A549 (cell line): ENCODE measurements at regions not wholly inside any gene's neighbourhood (a gene's known extent, or its start where the extent isn't known, plus 50 kb on each side); places are given as distances from the start of the nearest gene placed in this dataset.

Experiments used
- ATAC-seq, 2 experiments: fragments of 200-7000 bp in 1 of 2; fragments of >200 bp in 1 of 2; cut with Nextera tagmentation in 1 of 2; cut with Tn5 transposase in 1 of 2; 3 replicates each; pipeline versions ENCODE4 v1.8.0 to v1.9.1; 2018 to 2020; ENCODE audit warnings: mild to moderate bottlenecking in 1 of 2, moderate library complexity in 1 of 2
- CTCF ChIA-PET: fragments of 300-600 bp; sonication (Branson Sonifier 250); formaldehyde crosslinking; extraction: SDS; loops from one replicate; lab custom pipeline; 2021; ENCODE audit warnings: antibody characterized with exemption, inconsistent platforms; lab: Yijun Ruan, JAX
- POLR2A ChIA-PET: fragments of 350-600 bp; formaldehyde crosslinking; extraction: SDS; loops from one replicate; lab custom pipeline; 2021; ENCODE audit warnings: antibody characterized with exemption, inconsistent platforms; lab: Yijun Ruan, JAX
- DNase-seq, 2 experiments: peaks; one replicate each; pipeline versions ENCODE4 v3.0.0 to v3.0.0-alpha.2; 2011 to 2016; ENCODE audit warnings: low read depth in 1 of 2, low spot score in 1 of 2
- FAIRE-seq: peaks from 2 replicates; lab custom pipeline; 2011; peaks lifted over from hg19 to GRCh38; lab: Jason Lieb, UNC
- H3K27ac ChIP-seq, 2 experiments: fragments of >200 bp; sonication (Bioruptor Twin); formaldehyde crosslinking; 3 replicates each; pipeline ENCODE4 v1.5.1; 2016 to 2017
- H3K4me1 ChIP-seq: fragments of >200 bp; sonication (Bioruptor Twin); formaldehyde crosslinking; 3 replicates; pipeline ENCODE4 v1.6.1; 2016
- H3K4me2 ChIP-seq: fragments of >200 bp; sonication (Bioruptor Twin); formaldehyde crosslinking; 3 replicates; pipeline ENCODE4 v1.6.1; 2016
- H3K4me3 ChIP-seq: fragments of >200 bp; sonication (Bioruptor Twin); formaldehyde crosslinking; 3 replicates; pipeline ENCODE4 v1.5.1; 2016
- H3K9me3 ChIP-seq: fragments of >200 bp; sonication (Bioruptor Twin); formaldehyde crosslinking; 3 replicates; pipeline ENCODE4 v1.6.1; 2016
- BCL3 ChIP-seq: fragments of >200 bp; sonication (Bioruptor Twin); formaldehyde crosslinking; IDR thresholded peaks from 3 replicates; pipeline ENCODE4 v1.6.1; 2016
- E2F6 ChIP-seq: IDR thresholded peaks from 2 replicates; pipeline ENCODE4 v1.6.1; 2012; ENCODE audit warnings: low read depth, borderline replicate concordance
- EHMT2 ChIP-seq: fragments of 200-600 bp; sonication (generic); IDR thresholded peaks from 2 replicates; pipeline ENCODE4 v1.6.1; 2016; ENCODE audit warnings: antibody characterized with exemption, low read depth, mild to moderate bottlenecking, moderate library complexity
- EP300 ChIP-seq, 2 experiments: fragments of >200 bp; sonication (Bioruptor Twin); formaldehyde crosslinking; IDR thresholded peaks; 2 replicates in 1 of 2; 3 replicates in 1 of 2; pipeline ENCODE4 v1.6.1; 2016 to 2017
- ESRRA ChIP-seq: fragments of 150-350 bp; IDR thresholded peaks from 2 replicates; pipeline ENCODE4 v1.6.1; 2014; ENCODE audit warnings: mild to moderate bottlenecking, low read length, borderline replicate concordance
- FOXS1 ChIP-seq: fragments of 250-450 bp; sonication (Bioruptor Pico); IDR thresholded peaks from 2 replicates; pipeline ENCODE4 v1.5.0; 2020; ENCODE audit warnings: mild to moderate bottlenecking, moderate library complexity
- HES2 ChIP-seq: fragments of >200 bp; sonication (Bioruptor Twin); formaldehyde crosslinking; IDR thresholded peaks from 2 replicates; pipeline ENCODE4 v1.6.1; 2016
- HMGXB4 ChIP-seq: fragments of 250-450 bp; sonication (Bioruptor Pico); IDR thresholded peaks from 2 replicates; pipeline ENCODE4 v1.5.0; 2021; ENCODE audit warnings: mild to moderate bottlenecking, moderate library complexity, borderline replicate concordance
- HOXA7 ChIP-seq: fragments of 250-450 bp; sonication (Bioruptor Pico); IDR thresholded peaks from 2 replicates; pipeline ENCODE4 v1.5.0; 2020; ENCODE audit warnings: mild to moderate bottlenecking, moderate library complexity
- HOXB13 ChIP-seq: fragments of 250-450 bp; sonication (Bioruptor Pico); IDR thresholded peaks from 2 replicates; pipeline ENCODE4 v1.5.0; 2020; ENCODE audit warnings: low read depth, mild to moderate bottlenecking, moderate library complexity
- JUN ChIP-seq, 2 experiments: fragments of >200 bp; sonication (Bioruptor Twin); formaldehyde crosslinking; IDR thresholded peaks; 2 replicates in 1 of 2; 3 replicates in 1 of 2; pipeline ENCODE4 v1.6.1; 2016 to 2017
- KDM1A ChIP-seq: fragments of 200-600 bp; sonication (generic); IDR thresholded peaks from 2 replicates; pipeline ENCODE4 v1.6.1; 2016; ENCODE audit warnings: low read depth, mild to moderate bottlenecking
- KDM5A ChIP-seq: fragments of 200-600 bp; sonication (generic); IDR thresholded peaks from 2 replicates; pipeline ENCODE4 v1.6.1; 2016; ENCODE audit warnings: antibody characterized with exemption, mild to moderate bottlenecking
- MAX ChIP-seq: IDR thresholded peaks from 2 replicates; pipeline ENCODE4 v1.6.1; 2012
- MYC ChIP-seq: IDR thresholded peaks from 2 replicates; pipeline ENCODE4 v1.6.1; 2012; ENCODE audit warnings: mild to moderate bottlenecking, inconsistent platforms, low read length, improper control_type of control experiment, borderline replicate concordance
- NFE2L2 ChIP-seq: fragments of 150-350 bp; conservative IDR thresholded peaks from 2 replicates; pipeline ENCODE4 v1.6.1; 2014; ENCODE audit warnings: low read length
- NR3C1 ChIP-seq: fragments of >200 bp; sonication (Bioruptor Twin); formaldehyde crosslinking; IDR thresholded peaks from 3 replicates; pipeline ENCODE4 v1.6.1; 2017
- PBX3 ChIP-seq: IDR thresholded peaks from 2 replicates; pipeline ENCODE4 v1.6.1; 2012
- POLR2A ChIP-seq: IDR thresholded peaks from 2 replicates; pipeline ENCODE4 v1.6.1; 2012; ENCODE audit warnings: mild to moderate bottlenecking, low read length
- POLR2AphosphoS2 ChIP-seq: conservative IDR thresholded peaks from 2 replicates; pipeline ENCODE4 v1.6.1; 2012; ENCODE audit warnings: low read length, improper control_type of control experiment, inconsistent platforms
- RAD21 ChIP-seq, 2 experiments: fragments of >200 bp in 1 of 2; sonication (Bioruptor Twin) in 1 of 2; formaldehyde crosslinking in 1 of 2; IDR thresholded peaks in 1 of 2; conservative IDR thresholded peaks in 1 of 2; 2 replicates in 1 of 2; 3 replicates in 1 of 2; pipeline ENCODE4 v1.6.1; 2012 to 2018; ENCODE audit warnings: inconsistent platforms in 1 of 2
- RFX5 ChIP-seq: fragments of 450-650 bp; IDR thresholded peaks from 2 replicates; pipeline ENCODE4 v1.7.1; 2014; ENCODE audit warnings: antibody characterized with exemption, mild to moderate bottlenecking, moderate library complexity
- TFCP2L1 ChIP-seq: fragments of 250-450 bp; sonication (Bioruptor Pico); IDR thresholded peaks from 2 replicates; pipeline ENCODE4 v1.5.0; 2021; ENCODE audit warnings: mild to moderate bottlenecking
- USF2 ChIP-seq: fragments of 450-650 bp; IDR thresholded peaks from 2 replicates; pipeline ENCODE4 v1.6.1; 2014; ENCODE audit warnings: antibody characterized with exemption
- ZFP36 ChIP-seq: fragments of 450-650 bp; IDR thresholded peaks from 2 replicates; pipeline ENCODE4 v1.6.1; 2014; ENCODE audit warnings: borderline replicate concordance; ENCODE audit not compliant: partially characterized antibody
- ZSCAN20 ChIP-seq: fragments of 250-450 bp; sonication (Bioruptor Pico); IDR thresholded peaks from 2 replicates; pipeline ENCODE4 v1.8.0; 2022; ENCODE audit warnings: mild to moderate bottlenecking, moderate library complexity
- WGBS: methylation state at CpG from one replicate; pipeline ENCODE4 v1.1.6; 2017; ENCODE audit errors: missing lambda C conversion rate; 5-methylcytosine and 5-hydroxymethylcytosine counted together

- Histone ChIP-seq H3K9me3 (no peaks in the 10 kb centered on the region), H3K4me1 (no peaks in the 10 kb centered on the region), H3K4me2 (no peak overlapping the region), H3K27ac (no peak overlapping the region), H3K4me3 (no peak overlapping the region)
- ChIA-PET CTCF (interaction anchor here (0.8 to 1.8 kb wide), 3 partner anchors 8 to 47 kb away, joined by 3 to 8 read pairs (median 3); no protein-coding TSS in a partner anchor), POLR2A (no interaction called here)
- FAIRE-seq (no peak), ATAC-seq (no peak), DNase-seq (no peak)
- TF ChIP-seq MAX, result no peak
- TF ChIP-seq E2F6, result no peak
- no peak for TF ChIP-seq ZSCAN20 (CRISPR knock-in tag)
- TF ChIP-seq HMGXB4 (CRISPR knock-in tag), result no peak
- TF ChIP-seq FOXS1 (CRISPR knock-in tag), result no peak
- TF ChIP-seq BCL3, result no peak
- no peak for TF ChIP-seq POLR2AphosphoS2
- TF ChIP-seq ESRRA, result no peak
- TF ChIP-seq NFE2L2, result no peak
- TF ChIP-seq TFCP2L1 (CRISPR knock-in tag), result no peak
- no peak for TF ChIP-seq RAD21 (conservative IDR thresholded peaks at IDR 0.05 in 1 of 2, IDR thresholded peaks at IDR 0.05 in 1 of 2)
Observed at GRCh38 chr12:39224971-39225370, 217.9 kb downstream of the KIF21A start.

GRCh38 chr12:39205969-39206368 lies 237.0 kb downstream of the KIF21A start:
- ChIA-PET POLR2A (no interaction called here), CTCF (interaction anchor here (1.9 kb wide), 1 partner anchor 67 kb away, joined by 4 read pairs; no protein-coding TSS in a partner anchor)
- 7% methylated on average over 4 of the region's 4 CpGs for WGBS
- Histone ChIP-seq H3K4me2 (no peak overlapping the region), H3K27ac (no peak overlapping the region), H3K4me1 (no peaks in the 10 kb centered on the region), H3K4me3 (no peak overlapping the region), H3K9me3 (peaks cover 8% of the 10 kb centered on the region; the same call in 1 of the 3 replicates)
- no peak for TF ChIP-seq EHMT2
- TF ChIP-seq NR3C1, result no peak
- no peak for TF ChIP-seq MYC
- TF ChIP-seq E2F6, result no peak
- no peak for TF ChIP-seq HES2
- TF ChIP-seq MAX, result no peak
- FAIRE-seq (no peak), DNase-seq (no peak), ATAC-seq (no peak)

GRCh38 chr12:39199351-39199750 lies 243.6 kb downstream of the KIF21A start:
- no peaks in the 10 kb centered on the region for H3K4me1 ChIP-seq
- ATAC-seq (no peak), FAIRE-seq (no peak)
- CTCF ChIA-PET, result interaction anchor here (1.3 kb wide), 1 partner anchor 73 kb away, joined by 3 read pairs; no protein-coding TSS in a partner anchor
- H3K27ac ChIP-seq, result no peak overlapping the region
- TF ChIP-seq ZFP36 (no peak), EP300 (IDR thresholded peaks at IDR 0.05) (no peak), KDM1A (no peak), KDM5A (no peak), JUN (IDR thresholded peaks at IDR 0.05) (no peak), HOXA7 (CRISPR knock-in tag) (no peak), RAD21 (conservative IDR thresholded peaks at IDR 0.05 in 1 of 2, IDR thresholded peaks at IDR 0.05 in 1 of 2) (no peak), HOXB13 (CRISPR knock-in tag) (no peak), NFE2L2 (no peak), ESRRA (no peak), USF2 (no peak), HES2 (no peak), POLR2A (no peak), PBX3 (no peak), RFX5 (no peak)
- TF ChIP-seq, all 56 proteins: peak for 0
- POLR2A ChIA-PET, result no interaction called here
- WGBS, result 40% methylated on average over 4 of the region's 4 CpGs
- Histone ChIP-seq H3K4me3 (no peak overlapping the region), H3K9me3 (peaks cover 6% of the 10 kb centered on the region; the same call in 1 of the 3 replicates), H3K4me2 (no peak overlapping the region)
- no peak for DNase-seq
